ENCODE measurements at regions not wholly inside any gene's neighbourhood (a gene's known extent, or its start where the extent isn't known, plus 50 kb on each side); places are given as distances from the start of the nearest gene placed in this dataset.

DNA sequence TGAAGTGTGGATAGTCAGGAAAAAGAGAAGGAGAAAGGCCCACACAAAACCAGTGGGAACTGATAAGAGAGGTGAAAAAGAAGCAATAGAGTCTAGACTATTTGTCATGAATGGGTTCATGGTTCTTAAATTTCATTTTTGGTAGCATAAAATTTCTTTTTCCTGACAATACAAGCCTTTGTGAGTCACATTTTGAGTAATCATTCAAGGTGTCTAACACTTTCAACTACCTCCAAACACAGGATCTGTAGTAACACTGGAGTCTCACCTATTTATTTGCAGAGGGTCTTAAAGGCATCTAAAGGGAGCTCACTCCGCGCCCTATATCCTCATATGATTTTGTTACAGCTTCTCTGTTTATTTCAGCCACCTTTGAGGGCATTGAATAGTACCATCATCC lies 96.0 kb downstream of the SAMD9 start:
- TF ChIP-seq POLR2A (IDR thresholded peaks at IDR 0.05; ENCODE audit: extremely low read depth, insufficient read length): no peak
- H3K4me3 ChIP-seq (ENCODE audit: low read depth, low read length): no peak overlapping the region
- DNase-seq (ENCODE audit: low read depth): no peak

- DNase-seq (ENCODE audit: low read depth): no peak
- TF ChIP-seq MYC (IDR thresholded peaks at IDR 0.05; ENCODE audit: low read depth, low read length): no peak
- no peak for TF ChIP-seq MAX (IDR thresholded peaks at IDR 0.05; ENCODE audit: low read depth, low read length)
- TF ChIP-seq, protein P1, sequence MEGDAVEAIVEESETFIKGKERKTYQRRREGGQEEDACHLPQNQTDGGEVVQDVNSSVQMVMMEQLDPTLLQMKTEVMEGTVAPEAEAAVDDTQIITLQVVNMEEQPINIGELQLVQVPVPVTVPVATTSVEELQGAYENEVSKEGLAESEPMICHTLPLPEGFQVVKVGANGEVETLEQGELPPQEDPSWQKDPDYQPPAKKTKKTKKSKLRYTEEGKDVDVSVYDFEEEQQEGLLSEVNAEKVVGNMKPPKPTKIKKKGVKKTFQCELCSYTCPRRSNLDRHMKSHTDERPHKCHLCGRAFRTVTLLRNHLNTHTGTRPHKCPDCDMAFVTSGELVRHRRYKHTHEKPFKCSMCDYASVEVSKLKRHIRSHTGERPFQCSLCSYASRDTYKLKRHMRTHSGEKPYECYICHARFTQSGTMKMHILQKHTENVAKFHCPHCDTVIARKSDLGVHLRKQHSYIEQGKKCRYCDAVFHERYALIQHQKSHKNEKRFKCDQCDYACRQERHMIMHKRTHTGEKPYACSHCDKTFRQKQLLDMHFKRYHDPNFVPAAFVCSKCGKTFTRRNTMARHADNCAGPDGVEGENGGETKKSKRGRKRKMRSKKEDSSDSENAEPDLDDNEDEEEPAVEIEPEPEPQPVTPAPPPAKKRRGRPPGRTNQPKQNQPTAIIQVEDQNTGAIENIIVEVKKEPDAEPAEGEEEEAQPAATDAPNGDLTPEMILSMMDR (IDR thresholded peaks at IDR 0.05; ENCODE audit: low read depth, low read length): no peak
- TF ChIP-seq POLR2A (IDR thresholded peaks at IDR 0.05; ENCODE audit: extremely low read depth, insufficient read length): no peak
- no peak overlapping the region for H3K4me3 ChIP-seq (ENCODE audit: low read depth, low read length)
These were observed 99.1 kb downstream of the SAMD9 start for GRCh38 chr7:93018716-93019115.

DNA sequence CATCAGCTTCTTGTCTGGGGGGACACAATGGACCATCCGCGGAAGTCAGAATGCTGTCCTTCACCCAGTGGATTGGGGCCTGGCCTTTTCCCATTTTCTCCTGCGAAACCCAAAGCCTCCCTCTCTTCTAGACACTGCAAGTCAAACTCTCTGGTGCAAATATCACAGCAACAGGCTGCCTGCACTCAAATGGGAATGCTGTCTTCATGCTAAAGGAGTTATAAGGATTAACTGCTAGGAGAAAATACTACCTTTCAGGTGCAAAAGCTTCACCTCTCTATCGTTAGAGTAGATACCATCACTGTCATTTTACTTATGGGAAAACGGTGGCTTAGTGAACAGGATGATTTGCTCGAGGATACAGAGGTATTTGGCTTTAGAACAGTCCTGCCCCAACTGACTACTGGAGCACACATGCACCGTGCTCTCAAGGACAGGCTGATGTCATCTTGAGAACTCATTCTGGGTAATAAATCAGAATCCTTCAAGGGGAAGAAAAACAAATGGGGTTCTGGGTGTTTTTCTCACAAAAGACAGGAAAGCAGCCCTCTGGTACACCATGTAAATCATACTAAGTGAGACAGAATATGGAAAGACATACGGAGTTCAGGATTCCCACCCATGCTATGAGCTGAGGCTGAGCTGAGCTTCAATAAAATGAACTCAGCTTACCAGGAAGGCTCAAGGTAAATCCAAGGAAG lies 100.9 kb downstream of the SAMD9 start:
- DNase-seq (ENCODE audit: low read depth): no peak
- TF ChIP-seq, protein P1 (IDR thresholded peaks at IDR 0.05; ENCODE audit: low read depth, low read length): no peak
- no peak for TF ChIP-seq MAX (IDR thresholded peaks at IDR 0.05; ENCODE audit: low read depth, low read length)
- no peak for TF ChIP-seq MYC (IDR thresholded peaks at IDR 0.05; ENCODE audit: low read depth, low read length)
- H3K4me3 ChIP-seq (ENCODE audit: low read depth, low read length): no peak overlapping the region

DNA sequence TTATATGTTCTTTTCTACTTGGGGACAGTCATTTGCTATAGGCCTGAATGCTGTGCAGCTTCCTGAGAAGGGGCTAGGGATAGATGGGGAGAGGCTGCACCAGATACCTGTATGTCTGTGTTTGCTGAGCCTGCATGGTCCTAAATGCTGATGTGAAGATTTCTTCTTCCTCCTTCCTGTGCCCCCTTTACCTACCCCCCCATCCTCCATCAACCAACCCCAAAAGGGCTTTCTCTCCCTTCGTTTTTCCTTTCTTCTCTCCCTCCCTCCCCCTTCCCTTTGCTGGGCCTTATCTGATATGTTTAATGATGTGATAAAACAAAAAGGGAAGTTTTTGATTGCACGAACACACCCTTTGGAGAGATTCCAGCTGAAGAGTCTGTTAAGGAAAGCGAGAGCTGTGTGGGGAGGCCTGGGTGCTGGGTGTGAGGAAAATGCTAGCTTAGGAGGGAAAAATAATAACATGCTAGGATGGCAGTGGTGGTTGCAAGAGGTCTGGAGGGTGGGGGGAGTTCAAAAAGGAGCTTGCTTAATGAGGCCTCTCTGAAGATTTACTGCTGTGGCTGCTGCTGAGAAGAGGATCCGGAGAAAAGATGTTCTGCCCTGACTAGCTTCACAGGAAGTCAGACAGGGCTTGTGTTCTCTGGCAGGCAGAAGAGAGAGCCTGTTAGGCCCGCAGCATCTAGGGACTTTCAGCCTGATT lies 101.8 kb downstream of the SAMD9 start:
- no peak overlapping the region for H3K4me3 ChIP-seq (ENCODE audit: low read depth, low read length)
- DNase-seq (ENCODE audit: low read depth): no peak
- TF ChIP-seq, protein P1 (IDR thresholded peaks at IDR 0.05; ENCODE audit: low read depth, low read length): no peak
- no peak for TF ChIP-seq MYC (IDR thresholded peaks at IDR 0.05; ENCODE audit: low read depth, low read length)
- no peak for TF ChIP-seq POLR2A (IDR thresholded peaks at IDR 0.05; ENCODE audit: extremely low read depth, insufficient read length)
- no peak for TF ChIP-seq MAX (IDR thresholded peaks at IDR 0.05; ENCODE audit: low read depth, low read length)

- no peak for TF ChIP-seq MAX (IDR thresholded peaks at IDR 0.05; ENCODE audit: low read depth, low read length)
- TF ChIP-seq MYC (IDR thresholded peaks at IDR 0.05; ENCODE audit: low read depth, low read length): no peak
- TF ChIP-seq POLR2A (IDR thresholded peaks at IDR 0.05; ENCODE audit: extremely low read depth, insufficient read length): no peak
- TF ChIP-seq, protein P1 (IDR thresholded peaks at IDR 0.05; ENCODE audit: low read depth, low read length): no peak
- no peak overlapping the region for H3K4me3 ChIP-seq (ENCODE audit: low read depth, low read length)
- no peak for DNase-seq (ENCODE audit: low read depth)
These were observed 102.5 kb downstream of the SAMD9 start for GRCh38 chr7:93015101-93015778.

DNA sequence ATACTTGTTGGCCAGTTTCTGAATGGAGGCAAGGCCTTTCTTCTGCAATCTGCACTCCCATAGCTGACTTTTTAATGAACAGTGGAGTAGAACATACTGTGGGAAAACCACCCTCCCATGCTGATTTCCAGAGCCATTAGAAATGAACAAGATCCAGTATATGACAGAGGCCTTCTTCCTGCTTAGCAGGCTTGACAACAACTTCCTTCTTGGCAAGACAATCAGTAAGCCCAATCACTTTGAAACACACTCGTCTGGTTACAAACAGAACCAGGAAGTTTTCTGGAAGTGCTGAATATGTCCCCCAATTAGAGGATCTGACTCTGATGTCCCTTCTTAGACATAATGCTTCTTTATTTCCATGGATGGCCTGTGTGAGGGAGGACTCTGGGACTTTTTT lies 103.4 kb downstream of the SAMD9 start:
- DNase-seq (ENCODE audit: low read depth): no peak
- no peak for TF ChIP-seq POLR2A (IDR thresholded peaks at IDR 0.05; ENCODE audit: extremely low read depth, insufficient read length)
- no peak for TF ChIP-seq MAX (IDR thresholded peaks at IDR 0.05; ENCODE audit: low read depth, low read length)
- TF ChIP-seq MYC (IDR thresholded peaks at IDR 0.05; ENCODE audit: low read depth, low read length): no peak
- TF ChIP-seq, protein P1 (IDR thresholded peaks at IDR 0.05; ENCODE audit: low read depth, low read length): no peak
- H3K4me3 ChIP-seq (ENCODE audit: low read depth, low read length): no peak overlapping the region
